Epithelial cell of proximal tubule (primary cell): ENCODE measurements at regions not wholly inside any gene's neighbourhood (a gene's known extent, or its start where the extent isn't known, plus 50 kb on each side); places are given as distances from the start of the nearest gene placed in this dataset.

ENCODE experiments used
- DNase-seq: peaks from one replicate; pipeline ENCODE4 v3.0.0-alpha.2; 2011; ENCODE audit warnings: low read depth
- H3K4me3 ChIP-seq: 2 replicates; pipeline ENCODE4 v1.5.1; 2011; ENCODE audit warnings: low read depth, mild to moderate bottlenecking, low read length
- TF ChIP-seq, protein P1 (sequence below): conservative IDR thresholded peaks from 2 replicates; pipeline ENCODE4 v1.5.1; 2012; ENCODE audit warnings: low read depth, mild to moderate bottlenecking, low read length

DNA sequence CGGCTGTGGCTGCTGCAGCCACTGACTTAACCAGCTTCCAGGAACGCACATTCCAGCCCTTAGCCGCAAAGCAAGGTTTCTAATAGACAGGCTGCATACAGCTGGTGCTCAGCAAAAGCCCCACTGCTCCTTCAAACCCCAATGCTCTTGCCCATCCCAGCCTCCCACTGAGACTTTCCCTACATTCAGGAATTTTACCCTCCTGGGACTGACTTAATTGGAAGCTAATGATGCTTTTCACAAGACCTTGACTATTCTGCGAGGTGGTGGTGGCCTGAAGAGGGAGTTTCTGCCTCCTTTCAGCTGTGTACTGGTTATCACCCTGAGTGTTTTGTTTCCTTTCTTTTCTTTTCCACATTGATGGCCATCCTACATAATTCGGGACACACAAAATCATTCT is 164.9 kb upstream of the IRX1 start:
- no peak for DNase-seq
- TF ChIP-seq, protein P1, sequence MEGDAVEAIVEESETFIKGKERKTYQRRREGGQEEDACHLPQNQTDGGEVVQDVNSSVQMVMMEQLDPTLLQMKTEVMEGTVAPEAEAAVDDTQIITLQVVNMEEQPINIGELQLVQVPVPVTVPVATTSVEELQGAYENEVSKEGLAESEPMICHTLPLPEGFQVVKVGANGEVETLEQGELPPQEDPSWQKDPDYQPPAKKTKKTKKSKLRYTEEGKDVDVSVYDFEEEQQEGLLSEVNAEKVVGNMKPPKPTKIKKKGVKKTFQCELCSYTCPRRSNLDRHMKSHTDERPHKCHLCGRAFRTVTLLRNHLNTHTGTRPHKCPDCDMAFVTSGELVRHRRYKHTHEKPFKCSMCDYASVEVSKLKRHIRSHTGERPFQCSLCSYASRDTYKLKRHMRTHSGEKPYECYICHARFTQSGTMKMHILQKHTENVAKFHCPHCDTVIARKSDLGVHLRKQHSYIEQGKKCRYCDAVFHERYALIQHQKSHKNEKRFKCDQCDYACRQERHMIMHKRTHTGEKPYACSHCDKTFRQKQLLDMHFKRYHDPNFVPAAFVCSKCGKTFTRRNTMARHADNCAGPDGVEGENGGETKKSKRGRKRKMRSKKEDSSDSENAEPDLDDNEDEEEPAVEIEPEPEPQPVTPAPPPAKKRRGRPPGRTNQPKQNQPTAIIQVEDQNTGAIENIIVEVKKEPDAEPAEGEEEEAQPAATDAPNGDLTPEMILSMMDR: no peak
- no peak overlapping the region for H3K4me3 ChIP-seq

DNA sequence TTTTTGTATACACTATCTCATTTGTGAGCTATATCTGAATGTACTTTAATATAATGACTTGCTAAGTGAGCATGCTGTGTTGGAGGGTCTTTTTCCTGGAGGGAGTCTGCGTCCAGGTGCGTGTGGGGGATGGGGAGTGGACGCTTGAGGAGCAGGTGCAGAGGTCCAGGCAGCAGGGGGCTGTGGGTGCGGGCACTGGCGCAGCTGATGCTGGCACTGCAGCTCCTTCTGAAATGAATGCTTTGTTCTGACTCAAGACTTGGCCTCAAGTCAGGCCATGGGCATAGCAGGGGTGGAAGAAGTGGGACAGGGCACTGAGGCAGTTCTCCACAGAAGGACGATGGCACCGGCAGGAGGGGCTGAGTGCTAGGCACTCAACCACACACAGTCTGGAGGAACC is 165.7 kb upstream of the IRX1 start:
- no peak overlapping the region for H3K4me3 ChIP-seq
- no peak for DNase-seq
- TF ChIP-seq, protein P1: no peak

DNA sequence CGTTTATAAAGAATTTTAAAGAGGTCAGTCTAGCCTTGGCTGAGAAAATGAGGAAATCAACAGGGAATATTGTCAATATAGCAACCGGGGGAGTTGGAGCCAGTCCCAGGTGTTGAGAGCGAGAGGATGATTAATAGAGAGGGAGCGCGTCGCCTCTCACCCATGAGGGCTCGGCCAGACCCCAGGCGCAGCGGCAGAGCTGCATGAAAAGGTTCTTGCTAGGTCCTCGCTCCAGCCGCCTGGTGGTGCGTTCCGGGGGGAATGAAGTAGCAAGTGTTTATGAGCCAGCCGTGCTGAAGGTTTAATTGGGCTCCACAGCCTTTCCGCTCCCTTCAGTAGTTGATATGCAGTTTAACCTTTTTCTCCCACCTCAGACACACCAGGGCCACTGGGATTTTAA is 167.3 kb upstream of the IRX1 start:
- TF ChIP-seq, protein P1: no peak
- no peak for DNase-seq
- H3K4me3 ChIP-seq: no peak overlapping the region

DNA sequence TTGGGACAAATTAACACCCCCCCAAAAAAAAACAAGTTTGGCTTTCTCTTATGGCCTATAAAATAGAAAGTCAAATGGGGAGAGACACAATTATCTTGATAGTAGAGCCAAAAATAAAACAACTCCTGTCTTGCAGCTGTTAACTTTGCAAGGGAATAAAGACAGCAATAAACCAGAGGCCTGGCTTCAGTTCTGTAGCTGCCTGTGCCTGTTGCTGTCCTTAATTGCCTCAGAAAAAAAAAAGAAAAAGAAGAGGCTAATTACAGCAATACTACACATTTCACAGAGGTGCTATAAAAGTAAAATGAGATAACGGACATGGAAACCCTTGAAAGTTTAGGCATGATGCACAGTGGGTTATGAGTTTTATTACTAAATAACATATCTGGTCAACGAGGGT is 170.7 kb upstream of the IRX1 start:
- no peak overlapping the region for H3K4me3 ChIP-seq
- no peak for DNase-seq
- TF ChIP-seq, protein P1: no peak

DNA sequence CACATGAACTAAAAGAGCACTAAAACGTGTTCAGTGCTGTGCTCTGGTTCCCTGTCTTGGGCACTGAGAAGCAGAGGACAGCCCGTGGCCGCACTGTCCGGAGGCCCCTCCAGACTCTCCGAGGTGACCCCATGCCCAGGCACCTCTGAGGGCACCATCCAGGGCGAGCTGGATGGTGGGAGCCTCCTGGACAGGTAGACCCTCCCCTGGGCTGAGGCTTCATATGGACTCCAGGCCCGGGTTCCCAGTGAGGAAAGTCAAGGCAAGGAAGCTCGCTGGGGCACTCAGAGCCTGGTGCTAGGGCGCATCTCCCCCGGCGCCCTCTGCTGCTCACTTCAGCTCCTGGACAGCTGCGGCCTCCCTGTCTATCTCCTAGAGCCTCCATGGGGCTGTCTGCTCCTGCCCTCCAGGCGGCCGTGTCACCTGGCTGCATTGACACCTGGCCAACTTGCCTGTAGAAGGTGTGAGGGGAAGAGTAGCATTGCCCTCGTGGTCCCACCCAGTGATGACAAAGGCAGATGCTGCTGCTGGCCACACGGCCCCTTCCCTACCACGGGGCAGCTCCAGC is 178.2 kb upstream of the IRX1 start:
- no peak overlapping the region for H3K4me3 ChIP-seq
- DNase-seq: no peak
- TF ChIP-seq, protein P1: no peak

DNA sequence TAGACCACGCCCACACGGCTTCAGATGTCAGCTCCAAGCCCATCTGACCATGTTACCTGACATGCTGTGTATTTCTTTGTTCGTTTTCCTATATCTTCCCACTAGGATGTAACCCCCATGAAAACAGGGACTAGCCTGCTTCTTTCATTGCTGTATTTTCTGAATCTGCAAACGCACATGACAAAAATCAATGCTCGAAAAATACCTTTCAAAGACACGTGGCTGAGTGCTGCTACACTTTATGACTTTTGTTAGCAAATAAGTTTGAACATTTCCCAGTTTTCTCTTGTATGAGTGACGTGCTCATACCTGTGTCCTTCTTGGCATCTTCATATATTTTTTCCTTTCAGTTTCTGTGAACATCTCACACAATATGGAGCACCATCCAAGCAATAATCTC is 181.3 kb upstream of the IRX1 start:
- no peak overlapping the region for H3K4me3 ChIP-seq
- TF ChIP-seq, protein P1: no peak
- no peak for DNase-seq

DNA sequence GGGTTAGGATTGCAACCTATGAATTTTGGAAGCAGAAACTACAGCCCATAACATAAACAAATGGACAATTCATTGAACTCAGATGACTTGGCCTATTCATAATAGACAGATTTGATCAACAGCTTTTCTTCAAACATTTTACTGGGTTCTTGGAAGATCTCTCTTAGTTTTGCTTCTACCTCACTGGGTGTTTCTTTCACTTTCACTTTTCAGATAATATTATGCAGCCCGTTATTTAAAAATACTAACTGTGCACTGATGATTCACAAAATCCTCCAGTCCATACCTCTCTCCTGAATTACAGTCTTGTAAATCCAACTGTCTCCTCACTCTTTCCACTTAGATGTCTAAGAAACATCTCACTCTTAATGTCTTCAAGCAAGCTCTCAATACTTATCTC is 183.5 kb upstream of the IRX1 start:
- TF ChIP-seq, protein P1: no peak
- DNase-seq: no peak
- H3K4me3 ChIP-seq: no peak overlapping the region
